ENCODE measurements at regions not wholly inside any gene's neighbourhood (a gene's known extent, or its start where the extent isn't known, plus 50 kb on each side); places are given as distances from the start of the nearest gene placed in this dataset.

- DNase-seq (no peak), ATAC-seq (ENCODE audit: low read depth) (no peak)
- Mint-ChIP-seq H3K27ac (no peak overlapping the region), H3K4me3 (no peak overlapping the region), H3K27me3 (no peaks in the 10 kb centered on the region), H3K9me3 (no peaks in the 10 kb centered on the region), H3K4me1 (no peaks in the 10 kb centered on the region), H3K36me3 (no peaks in the 10 kb centered on the region)
- POLR2A ChIA-PET: no interaction called here
Measured at GRCh38 chr19:30309905-30310601, 62.1 kb upstream of the ZNF536 start.

GRCh38 chr19:30310602-30311263, 61.5 kb upstream of the ZNF536 start:
- no peak overlapping the region for H3K27ac Mint-ChIP-seq
- no peaks in the 10 kb centered on the region for H3K27me3 Mint-ChIP-seq
- DNase-seq (no peak), ATAC-seq (ENCODE audit: low read depth) (no peak)
- no peaks in the 10 kb centered on the region for H3K9me3 Mint-ChIP-seq
- POLR2A ChIA-PET: no interaction called here
- H3K36me3 Mint-ChIP-seq: no peaks in the 10 kb centered on the region
- H3K4me1 Mint-ChIP-seq: no peaks in the 10 kb centered on the region
- H3K4me3 Mint-ChIP-seq: no peak overlapping the region

GRCh38 chr19:30311911-30312310, 60.3 kb upstream of the ZNF536 start:
- ATAC-seq (ENCODE audit: low read depth) (no peak), DNase-seq (no peak)
- POLR2A ChIA-PET: no interaction called here
- no peak overlapping the region for H3K27ac Mint-ChIP-seq
- no peaks in the 10 kb centered on the region for H3K27me3 Mint-ChIP-seq
- no peaks in the 10 kb centered on the region for H3K36me3 Mint-ChIP-seq
- no peaks in the 10 kb centered on the region for H3K4me1 Mint-ChIP-seq
- H3K9me3 Mint-ChIP-seq: no peaks in the 10 kb centered on the region
- H3K4me3 Mint-ChIP-seq: no peak overlapping the region

GRCh38 chr19:30312582-30313352, 59.4 kb upstream of the ZNF536 start:
- no peaks in the 10 kb centered on the region for H3K36me3 Mint-ChIP-seq
- H3K4me1 Mint-ChIP-seq: no peaks in the 10 kb centered on the region
- H3K9me3 Mint-ChIP-seq: no peaks in the 10 kb centered on the region
- DNase-seq: no peak
- no peak for ATAC-seq (ENCODE audit: low read depth)
- no peaks in the 10 kb centered on the region for H3K27me3 Mint-ChIP-seq
- H3K27ac Mint-ChIP-seq: no peak overlapping the region
- H3K4me3 Mint-ChIP-seq: no peak overlapping the region
- POLR2A ChIA-PET: no interaction called here

GRCh38 chr19:30313353-30313750, 58.8 kb upstream of the ZNF536 start:
- Mint-ChIP-seq H3K36me3 (no peaks in the 10 kb centered on the region), H3K4me1 (no peaks in the 10 kb centered on the region), H3K4me3 (no peak overlapping the region), H3K27me3 (no peaks in the 10 kb centered on the region), H3K9me3 (no peaks in the 10 kb centered on the region), H3K27ac (no peak overlapping the region)
- POLR2A ChIA-PET: no interaction called here
- DNase-seq (no peak), ATAC-seq (ENCODE audit: low read depth) (no peak)

- Mint-ChIP-seq H3K4me3 (no peak overlapping the region), H3K27me3 (no peaks in the 10 kb centered on the region), H3K36me3 (no peaks in the 10 kb centered on the region), H3K9me3 (no peaks in the 10 kb centered on the region), H3K4me1 (no peaks in the 10 kb centered on the region), H3K27ac (no peak overlapping the region)
- DNase-seq (no peak), ATAC-seq (ENCODE audit: low read depth) (no peak)
- POLR2A ChIA-PET: no interaction called here
Measured at GRCh38 chr19:30314056-30314804, 58.0 kb upstream of the ZNF536 start.

- POLR2A ChIA-PET: no interaction called here
- H3K9me3 Mint-ChIP-seq: no peaks in the 10 kb centered on the region
Measured at GRCh38 chr19:30314805-30315155, 57.4 kb upstream of the ZNF536 start.

GRCh38 chr19:30315159-30315558, 57.0 kb upstream of the ZNF536 start:
- POLR2A ChIA-PET: no interaction called here
- no peak overlapping the region for H3K4me3 Mint-ChIP-seq
- no peaks in the 10 kb centered on the region for H3K27me3 Mint-ChIP-seq
- no peaks in the 10 kb centered on the region for H3K9me3 Mint-ChIP-seq
- no peak for DNase-seq
- no peaks in the 10 kb centered on the region for H3K36me3 Mint-ChIP-seq
- H3K27ac Mint-ChIP-seq: no peak overlapping the region
- H3K4me1 Mint-ChIP-seq: no peaks in the 10 kb centered on the region
- no peak for ATAC-seq (ENCODE audit: low read depth)

More at GRCh38 chr19:30314805-30315155, 57.4 kb upstream of the ZNF536 start:
- H3K36me3 Mint-ChIP-seq: no peaks in the 10 kb centered on the region
- ATAC-seq (ENCODE audit: low read depth): no peak
- no peaks in the 10 kb centered on the region for H3K27me3 Mint-ChIP-seq
- H3K4me1 Mint-ChIP-seq: no peaks in the 10 kb centered on the region
- no peak overlapping the region for H3K27ac Mint-ChIP-seq
- H3K4me3 Mint-ChIP-seq: no peak overlapping the region
- no peak for DNase-seq

GRCh38 chr19:30316000-30316491, 56.1 kb upstream of the ZNF536 start:
- no peak for DNase-seq
- POLR2A ChIA-PET: no interaction called here
- H3K4me3 Mint-ChIP-seq: no peak overlapping the region
- no peaks in the 10 kb centered on the region for H3K9me3 Mint-ChIP-seq
- ATAC-seq (ENCODE audit: low read depth): no peak
- no peaks in the 10 kb centered on the region for H3K4me1 Mint-ChIP-seq
- H3K36me3 Mint-ChIP-seq: no peaks in the 10 kb centered on the region
- no peak overlapping the region for H3K27ac Mint-ChIP-seq
- H3K27me3 Mint-ChIP-seq: no peaks in the 10 kb centered on the region

GRCh38 chr19:30316560-30317106, 55.6 kb upstream of the ZNF536 start:
- H3K36me3 Mint-ChIP-seq: no peaks in the 10 kb centered on the region
- no peak overlapping the region for H3K27ac Mint-ChIP-seq
- ATAC-seq (ENCODE audit: low read depth) (no peak), DNase-seq (no peak)
- H3K27me3 Mint-ChIP-seq: no peaks in the 10 kb centered on the region
- no peak overlapping the region for H3K4me3 Mint-ChIP-seq
- no peaks in the 10 kb centered on the region for H3K9me3 Mint-ChIP-seq
- H3K4me1 Mint-ChIP-seq: no peaks in the 10 kb centered on the region
- POLR2A ChIA-PET: no interaction called here

- Mint-ChIP-seq H3K36me3 (no peaks in the 10 kb centered on the region), H3K27me3 (no peaks in the 10 kb centered on the region), H3K4me1 (no peaks in the 10 kb centered on the region), H3K4me3 (no peak overlapping the region), H3K9me3 (no peaks in the 10 kb centered on the region), H3K27ac (no peak overlapping the region)
- DNase-seq (no peak), ATAC-seq (ENCODE audit: low read depth) (no peak)
- POLR2A ChIA-PET: no interaction called here
Measured at GRCh38 chr19:30317403-30317802, 54.8 kb upstream of the ZNF536 start.

GRCh38 chr19:30318261-30318660, 53.9 kb upstream of the ZNF536 start:
- Mint-ChIP-seq H3K4me3 (no peak overlapping the region), H3K27me3 (no peaks in the 10 kb centered on the region), H3K9me3 (no peaks in the 10 kb centered on the region), H3K4me1 (no peaks in the 10 kb centered on the region), H3K27ac (no peak overlapping the region), H3K36me3 (no peaks in the 10 kb centered on the region)
- no peak for ATAC-seq (ENCODE audit: low read depth)
- POLR2A ChIA-PET: no interaction called here
- no peak for DNase-seq

- Mint-ChIP-seq H3K4me1 (no peaks in the 10 kb centered on the region), H3K27me3 (no peaks in the 10 kb centered on the region), H3K4me3 (no peak overlapping the region), H3K36me3 (no peaks in the 10 kb centered on the region), H3K27ac (no peak overlapping the region), H3K9me3 (peaks cover 1% of the 10 kb centered on the region)
- POLR2A ChIA-PET: no interaction called here
- ATAC-seq (ENCODE audit: low read depth) (no peak), DNase-seq (no peak)
Measured at GRCh38 chr19:30318936-30319335, 53.2 kb upstream of the ZNF536 start.

Measured in activated naive CD8-positive, alpha-beta T cell treated with anti-CD3 and anti-CD28 coated beads, Interleukin-2, amount 10 ng/mL, durations not matched to agents 7 days and 5 days (primary cell).